Posterior vena cava (tissue), 2 donors: ENCODE measurements at regions not wholly inside any gene's neighbourhood (a gene's known extent, or its start where the extent isn't known, plus 50 kb on each side); places are given as distances from the start of the nearest gene placed in this dataset.

Source experiments
- DNase-seq: peaks from one replicate; pipeline ENCODE4 v3.0.0-alpha.2; 2020; ENCODE audit warnings: low spot score
- intact Hi-C, 2 donors: fragments of 100-400 bp; cut with DNase I; formaldehyde crosslinking; loops; one replicate each; pipeline versions ENCODE4 v1.14.1 to v1.14.2; 2022 to 2023
- donor health status: DM: yes; HTN: yes; CAD: no.
- donor health status: DM: yes; HTN: yes; CAD: no.

DNA sequence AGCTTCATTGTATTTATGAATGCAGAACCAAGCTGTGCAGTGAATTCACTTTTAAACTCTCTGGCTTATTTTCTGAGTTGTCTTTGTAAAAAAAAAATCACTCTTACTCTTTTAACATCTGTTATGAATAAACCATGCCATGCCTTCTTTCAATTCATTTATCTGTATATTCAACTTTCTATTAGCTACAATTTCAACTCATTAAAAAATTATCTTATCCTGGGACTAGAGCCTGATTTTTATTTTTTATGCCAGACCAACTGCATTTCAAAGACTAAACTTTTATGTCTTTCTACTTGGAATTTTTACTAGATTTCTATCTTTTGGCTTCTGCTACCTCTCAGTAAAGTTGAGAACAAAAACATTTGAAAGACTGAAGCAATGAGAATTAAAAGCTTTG is 342.7 kb downstream of the DEPDC1B start:
- intact Hi-C loops: no loop called here

DNA sequence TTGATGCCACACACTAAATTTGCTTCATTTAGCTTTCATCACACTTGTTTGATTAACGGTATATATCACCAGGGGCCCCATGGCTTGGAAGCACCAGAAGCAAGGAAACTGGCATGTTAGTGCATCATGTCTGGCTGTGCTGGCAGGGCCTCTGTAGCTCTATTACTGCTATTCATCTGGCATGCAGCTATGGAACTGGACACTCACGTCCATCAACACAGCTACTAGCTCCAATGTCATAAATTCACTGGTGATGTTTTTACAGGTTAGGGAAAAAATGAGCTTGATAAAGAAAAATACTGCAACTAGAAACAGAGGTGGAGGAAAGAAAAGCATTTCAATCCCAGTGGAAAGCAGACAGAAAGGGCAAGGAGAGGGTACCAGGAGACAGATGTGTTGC is 343.2 kb downstream of the DEPDC1B start:
- DNase-seq: no peak
- intact Hi-C loops: no loop called here

More for the DNA sequence above, 342.7 kb downstream of the DEPDC1B start:
- no peak for DNase-seq

DNA sequence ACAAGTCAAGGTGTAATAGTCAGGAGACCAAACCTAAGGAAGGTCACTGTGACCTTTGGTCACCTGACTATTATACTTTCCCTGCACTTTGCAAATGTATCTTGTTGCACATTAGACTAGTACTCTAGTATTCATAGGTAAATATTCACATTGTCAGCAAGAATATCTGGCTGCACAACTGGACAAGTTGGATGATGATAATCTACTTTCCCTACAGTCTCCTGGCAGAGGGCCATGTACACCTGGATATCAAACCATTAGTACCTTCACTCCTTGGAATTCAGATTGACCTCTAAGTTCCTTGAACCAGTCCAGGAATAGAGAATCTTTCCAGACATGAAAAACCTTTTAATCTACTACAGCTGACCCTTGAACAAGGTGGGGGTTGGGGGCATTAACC is 344.8 kb downstream of the DEPDC1B start:
- intact Hi-C loops: no loop called here
- DNase-seq: no peak

- no peak for DNase-seq
- intact Hi-C loops: no loop called here
Observed at GRCh38 chr5:60354311-60354710, 345.7 kb downstream of the DEPDC1B start.

DNA sequence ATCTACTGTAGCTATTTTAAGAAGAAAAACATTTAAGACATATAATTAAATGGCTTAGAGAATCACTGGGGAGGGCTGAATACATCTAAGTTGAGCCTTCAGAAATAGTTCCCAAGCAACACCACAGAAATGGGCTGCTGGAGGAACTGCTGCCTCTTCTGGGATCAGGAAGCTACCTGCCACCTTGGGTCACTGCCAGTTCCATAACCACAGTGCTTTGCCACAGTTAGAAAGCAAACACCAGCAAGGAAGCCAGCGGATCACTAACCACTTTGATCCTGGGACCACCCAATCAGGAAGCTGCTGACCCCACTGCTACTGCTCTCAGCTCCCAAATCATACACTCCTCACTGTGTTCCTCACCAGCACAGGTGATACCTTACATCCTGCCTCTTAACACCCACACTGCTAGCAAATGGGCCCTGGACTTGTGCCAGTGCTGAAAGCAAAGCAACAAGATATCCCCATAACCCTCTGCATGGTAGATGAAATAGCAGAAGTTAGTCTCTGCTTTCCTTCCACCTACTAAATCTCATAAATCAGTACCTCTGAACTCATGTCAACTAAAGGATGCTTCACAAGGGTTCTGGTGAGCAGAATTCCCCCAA is 346.9 kb downstream of the DEPDC1B start:
- intact Hi-C loops: no loop called here
- no peak for DNase-seq

DNA sequence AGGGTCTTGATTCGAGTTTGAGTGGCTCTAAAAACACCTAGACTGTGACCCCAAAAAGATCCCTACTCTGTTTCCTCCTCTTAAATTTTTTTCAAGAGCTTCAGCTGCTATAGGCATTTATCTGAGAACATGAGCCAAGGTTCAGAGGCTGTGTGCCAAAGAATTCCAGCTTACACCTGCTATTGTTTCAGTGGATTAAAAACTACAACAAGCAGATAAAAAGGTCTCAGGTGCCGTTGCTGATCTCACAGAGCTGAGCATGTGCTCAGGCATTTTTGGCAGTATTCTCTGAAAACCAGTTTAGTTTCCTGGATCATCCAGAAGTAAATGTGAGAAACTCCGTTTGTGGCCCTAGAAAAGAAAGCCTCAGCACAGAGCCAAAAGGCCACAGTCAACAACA is 349.2 kb downstream of the DEPDC1B start:
- DNase-seq: no peak

DNA sequence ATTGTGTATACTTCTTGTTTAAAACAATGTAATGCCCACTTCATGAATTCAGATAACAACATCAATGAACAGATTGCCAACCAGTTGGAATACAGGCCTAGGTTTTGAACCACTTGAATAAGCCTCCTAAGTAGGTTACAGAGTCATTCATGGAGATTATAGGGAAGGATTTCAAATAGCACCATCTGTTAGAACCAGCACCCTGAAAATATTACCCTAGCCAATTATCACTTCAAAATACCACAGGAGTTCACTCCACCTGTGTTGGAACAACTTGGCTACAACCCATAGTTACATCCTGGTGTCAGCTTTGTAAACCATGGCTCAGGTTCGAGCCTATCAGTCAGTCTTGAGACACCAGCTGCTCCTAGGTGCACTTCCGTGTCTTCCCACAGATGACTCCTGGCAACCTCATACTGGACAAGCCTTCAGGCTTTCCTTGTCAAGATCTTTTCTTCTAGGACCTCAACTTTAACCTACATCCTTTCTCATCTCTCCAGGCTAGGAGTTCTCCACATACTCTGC is 350.0 kb downstream of the DEPDC1B start:
- DNase-seq: no peak
- intact Hi-C loops: no loop called here

More for the DNA sequence above, 349.2 kb downstream of the DEPDC1B start:
- intact Hi-C loops: no loop called here

- DNase-seq: no peak
- intact Hi-C loops: no loop called here
Observed at GRCh38 chr5:60346393-60346792, 353.6 kb downstream of the DEPDC1B start.

GRCh38 chr5:60343102-60343501 is 356.9 kb downstream of the DEPDC1B start:
- no peak for DNase-seq
- intact Hi-C loops: no loop called here

DNA sequence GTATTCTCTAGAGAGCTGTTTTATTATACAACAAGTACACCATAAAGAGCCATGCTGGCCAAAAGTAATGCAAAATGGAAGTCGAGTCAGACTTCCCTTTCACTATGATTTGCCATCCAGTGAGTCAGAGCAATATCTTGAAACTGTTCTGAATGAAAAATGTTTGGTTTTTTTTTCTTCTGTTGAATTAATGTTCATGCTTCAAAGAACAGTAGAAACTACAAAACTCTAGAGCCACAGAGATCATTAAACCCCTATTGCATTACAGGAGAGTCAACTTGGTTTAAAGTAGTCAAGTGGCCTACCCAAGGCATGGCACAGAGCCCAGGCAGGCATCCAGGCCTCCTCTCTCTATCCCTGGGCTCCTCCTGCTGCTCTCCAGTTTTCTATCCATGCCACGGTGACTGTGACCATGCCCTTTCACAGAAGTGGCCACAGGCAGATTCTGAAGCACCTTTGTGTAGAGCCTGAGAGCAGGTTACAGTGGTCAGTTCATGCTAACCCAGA is 358.9 kb downstream of the DEPDC1B start:
- DNase-seq: no peak
- intact Hi-C loops: no loop called here

GRCh38 chr5:60340326-60340725 is 359.6 kb downstream of the DEPDC1B start:
- intact Hi-C loops: no loop called here
- no peak for DNase-seq

DNA sequence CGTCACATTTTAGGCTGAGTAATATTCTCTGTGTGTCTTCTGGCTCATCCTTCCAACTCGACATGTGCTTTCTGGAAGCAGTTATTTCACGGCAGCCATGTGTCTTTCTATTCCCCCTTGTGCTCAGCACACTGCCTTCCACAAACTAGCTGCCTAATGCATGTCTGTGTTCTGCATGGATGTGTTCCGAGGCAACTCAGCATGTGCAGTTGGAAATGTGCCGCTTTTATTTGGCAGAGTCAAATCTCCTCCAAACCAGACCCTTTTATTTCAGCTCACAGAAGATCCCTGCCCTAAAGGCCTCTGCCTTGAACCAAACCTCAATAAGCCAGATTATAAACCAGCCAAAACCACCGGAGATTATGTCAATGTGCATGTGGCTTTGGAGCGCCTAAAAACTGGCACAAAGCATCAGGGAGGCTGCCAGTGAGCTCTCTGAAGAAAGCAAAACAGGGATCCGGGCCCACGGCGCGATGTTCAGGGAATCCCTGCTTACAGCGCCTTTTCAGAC is 360.2 kb downstream of the DEPDC1B start:
- intact Hi-C loops: no loop called here
- peak; percentile 88 for DNase-seq

DNA sequence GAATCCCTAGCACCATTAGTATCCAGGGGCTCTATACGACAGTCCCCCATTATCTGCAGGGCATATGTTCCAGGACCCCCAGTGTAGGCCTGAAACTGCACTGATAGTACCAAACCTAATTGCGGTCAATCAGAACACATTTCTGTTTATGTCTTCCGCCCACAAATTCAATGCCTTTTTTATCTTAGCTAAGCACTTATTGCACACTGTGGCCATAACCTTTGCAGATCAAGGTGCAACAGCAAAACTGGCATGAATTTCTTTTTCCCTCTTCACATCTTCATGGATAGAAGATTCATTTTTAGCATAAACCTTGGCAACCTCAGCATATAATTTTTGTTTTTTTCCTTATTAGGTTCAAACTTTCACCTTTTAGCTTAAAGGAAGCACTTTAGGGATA is 361.1 kb downstream of the DEPDC1B start:
- no peak for DNase-seq
- intact Hi-C loops: no loop called here

- intact Hi-C loops: no loop called here
- no peak for DNase-seq
Observed at GRCh38 chr5:60336491-60336890, 363.5 kb downstream of the DEPDC1B start.

- intact Hi-C loops: no loop called here
- DNase-seq: no peak
Observed at GRCh38 chr5:60335913-60336312, 364.1 kb downstream of the DEPDC1B start.

- DNase-seq: no peak
- intact Hi-C loops: loop anchor here in 1 of 2 donors (5.0 kb wide), 2 partner anchors 33 to 62 kb away; no protein-coding TSS in a partner anchor
Observed at GRCh38 chr5:60334281-60334713, 365.7 kb downstream of the DEPDC1B start.

DNA sequence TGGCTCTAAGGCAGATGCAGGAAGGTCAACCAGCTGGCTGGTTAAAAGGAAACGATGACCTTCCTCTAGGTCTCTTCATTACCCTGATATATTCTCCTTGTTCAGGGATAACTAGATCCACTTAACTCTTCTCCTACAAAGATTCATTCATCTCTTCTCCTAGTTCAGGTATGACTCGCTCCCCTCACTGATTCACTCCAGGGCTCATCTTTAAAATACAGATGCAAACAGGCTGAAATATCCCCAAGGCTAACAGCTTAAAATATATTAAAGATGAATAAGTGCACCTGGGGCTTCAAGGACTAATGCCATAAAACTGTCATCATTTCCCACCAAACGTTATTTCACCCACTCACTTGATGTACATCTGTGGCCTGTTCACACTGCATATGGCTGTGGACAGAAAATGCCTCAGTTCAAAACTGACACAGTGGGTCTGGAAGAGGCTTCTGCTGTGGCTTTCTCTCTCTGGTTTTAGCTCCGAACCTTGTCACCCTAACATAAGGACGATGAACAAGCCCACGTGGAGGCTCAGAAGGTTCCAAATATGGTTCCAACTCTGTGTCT is 366.9 kb downstream of the DEPDC1B start:
- no peak for DNase-seq
- intact Hi-C loops: loop anchor here in 1 of 2 donors (5.0 kb wide), 2 partner anchors 34 to 61 kb away; no protein-coding TSS in a partner anchor

DNA sequence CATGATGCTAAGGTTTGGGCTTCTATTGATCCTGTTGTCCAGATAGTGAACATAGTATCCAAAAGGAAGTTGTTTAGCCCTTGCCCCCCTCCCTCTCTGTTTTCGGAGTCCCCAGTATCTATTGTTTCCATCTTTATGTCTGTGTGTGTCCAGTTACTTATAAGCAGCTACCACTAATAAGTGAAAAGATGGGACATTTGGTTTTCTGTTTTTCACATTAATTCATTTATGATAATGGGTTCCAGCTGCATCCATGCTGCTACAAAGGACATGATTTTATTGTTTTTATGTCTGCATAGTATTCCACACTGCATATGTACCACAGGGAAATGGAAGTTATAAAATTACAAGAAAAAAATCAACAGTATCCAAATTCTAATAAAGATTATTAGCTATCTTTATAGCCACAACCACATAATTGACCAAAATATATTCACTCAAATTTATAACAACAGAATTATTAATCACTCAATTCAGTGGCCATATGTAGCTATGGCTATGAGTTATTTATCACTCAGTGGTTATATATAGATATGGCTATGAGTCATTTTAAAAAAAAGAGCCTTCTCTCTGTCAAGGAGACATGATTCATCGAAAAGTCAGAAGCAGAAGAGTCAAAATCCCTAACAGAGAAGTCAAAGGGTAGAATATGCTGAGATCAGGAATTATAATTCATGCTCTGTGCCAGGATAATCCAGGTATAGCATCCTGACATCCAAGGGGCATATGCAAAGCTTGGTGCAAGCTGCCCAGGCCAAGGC is 367.5 kb downstream of the DEPDC1B start:
- intact Hi-C loops: loop anchor here in 1 of 2 donors (5.0 kb wide), 2 partner anchors 35 to 60 kb away; no protein-coding TSS in a partner anchor
- no peak for DNase-seq

GRCh38 chr5:60330236-60330635 is 369.7 kb downstream of the DEPDC1B start:
- intact Hi-C loops: loop anchor here in 1 of 2 donors (5.0 kb wide), 2 partner anchors 37 to 58 kb away; no protein-coding TSS in a partner anchor
- no peak for DNase-seq

- intact Hi-C loops: no loop called here
- no peak for DNase-seq
Observed at GRCh38 chr5:60325870-60326269, 374.1 kb downstream of the DEPDC1B start.
